HUDEP-2 (cell line): ENCODE measurements at regions not wholly inside any gene's neighbourhood (a gene's known extent, or its start where the extent isn't known, plus 50 kb on each side); places are given as distances from the start of the nearest gene placed in this dataset.
A peak's percentile ranks its signal among the peaks of the same experiment; 100 is the strongest.
"Not testable (repeated sequence)": the region's sequence is repeated elsewhere in the genome, so short reads cannot be mapped to it uniquely, and the experiment has no call there.

ENCODE experiments used
- DNase-seq, 76 experiments: peaks; one replicate each; lab custom pipeline; 2025; ENCODE audit not compliant: unreplicated experiment in 76 of 76; lab: John Stamatoyannopoulos, UW

GRCh38 chr17:6373599-6373998 lies 61.3 kb downstream of the AIPL1 start:
- not testable (repeated sequence) for DNase-seq

- no peak for DNase-seq
Observed at GRCh38 chr17:6366221-6366666, 68.7 kb downstream of the AIPL1 start.

GRCh38 chr17:6365200-6365943 lies 69.5 kb downstream of the AIPL1 start:
- no peak for DNase-seq

GRCh38 chr17:6361733-6362132 lies 73.2 kb downstream of the AIPL1 start:
- DNase-seq: peak in 2 of 76 experiments; percentile 4 to 6

GRCh38 chr17:6358131-6358530 lies 76.8 kb downstream of the AIPL1 start:
- no peak for DNase-seq

GRCh38 chr17:6356562-6356961 lies 78.4 kb downstream of the AIPL1 start:
- DNase-seq: no peak

- DNase-seq: no peak
Observed at GRCh38 chr17:6355196-6355595, 79.7 kb downstream of the AIPL1 start.

GRCh38 chr17:6352801-6353560 lies 81.9 kb downstream of the AIPL1 start:
- no peak for DNase-seq

GRCh38 chr17:6352016-6352415 lies 82.9 kb downstream of the AIPL1 start:
- DNase-seq: no peak

- no peak for DNase-seq
Observed at GRCh38 chr17:6350806-6351205, 84.1 kb downstream of the AIPL1 start.

- DNase-seq: no peak
Observed at GRCh38 chr17:6348891-6349290, 86.0 kb downstream of the AIPL1 start.

GRCh38 chr17:6347776-6348175 lies 87.1 kb downstream of the AIPL1 start:
- DNase-seq: no peak

GRCh38 chr17:6346986-6347385 lies 87.9 kb downstream of the AIPL1 start:
- DNase-seq: no peak

- DNase-seq: no peak
Observed at GRCh38 chr17:6346156-6346786, 88.7 kb downstream of the AIPL1 start.

GRCh38 chr17:6343736-6344135 lies 91.2 kb downstream of the AIPL1 start:
- DNase-seq: no peak

GRCh38 chr17:6343191-6343590 lies 91.7 kb downstream of the AIPL1 start:
- no peak for DNase-seq

GRCh38 chr17:6340708-6341107 lies 94.2 kb downstream of the AIPL1 start:
- DNase-seq: no peak

GRCh38 chr17:6334386-6334785 lies 100.5 kb downstream of the AIPL1 start:
- DNase-seq: no peak

GRCh38 chr17:6330936-6331335 lies 104.0 kb downstream of the AIPL1 start:
- no peak for DNase-seq

GRCh38 chr17:6328279-6328678 lies 106.6 kb downstream of the AIPL1 start:
- no peak for DNase-seq

- peak in 1 of 76 experiments; percentile 6 for DNase-seq
Observed at GRCh38 chr17:6327007-6327406, 107.9 kb downstream of the AIPL1 start.

- DNase-seq: no peak
Observed at GRCh38 chr17:6326483-6326882, 108.4 kb downstream of the AIPL1 start.
